ENCODE measurements at regions not wholly inside any gene's neighbourhood (a gene's known extent, or its start where the extent isn't known, plus 50 kb on each side); places are given as distances from the start of the nearest gene placed in this dataset.
A peak's percentile ranks its signal among the peaks of the same experiment; 100 is the strongest.

DNA sequence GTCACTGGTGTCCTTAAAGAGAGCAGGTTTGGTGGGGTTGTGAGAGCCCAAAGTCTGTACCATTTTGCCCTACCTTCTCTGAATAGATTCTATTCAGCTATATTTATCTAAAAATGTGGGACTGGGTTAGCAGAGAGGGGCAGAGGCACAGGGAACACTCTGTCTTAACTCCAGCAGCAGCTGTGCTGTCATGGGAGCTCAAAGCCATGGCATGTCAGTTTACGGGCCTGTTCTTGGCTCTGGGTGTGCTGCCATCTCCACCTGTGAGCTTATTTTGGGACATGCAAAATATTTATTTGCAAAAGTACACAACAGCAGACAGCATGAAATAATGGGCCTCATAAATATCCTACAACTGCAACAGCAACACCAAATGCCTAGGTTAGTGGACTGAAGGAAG, 129.6 kb upstream of the KCTD1 start:
- Mint-ChIP-seq H3K4me3 (ENCODE audit: low read depth, unreplicated experiment) (no peak overlapping the region), H3K9me3 (ENCODE audit: low read depth, unreplicated experiment) (no peaks in the 10 kb centered on the region), H3K27me3 (ENCODE audit: unreplicated experiment) (peaks cover 14% of the 10 kb centered on the region), H3K36me3 (ENCODE audit: insufficient read depth, unreplicated experiment) (no peaks in the 10 kb centered on the region), H3K27ac (ENCODE audit: unreplicated experiment) (no peak overlapping the region), H3K4me1 (ENCODE audit: low read depth, unreplicated experiment) (no peaks in the 10 kb centered on the region)
- intact Hi-C loops (cut with micrococcal nuclease; ENCODE audit: unreplicated experiment), result no loop called here
- no TSS peak for BruUV-seq (replicated peaks)
- TF ChIP-seq, protein P1, sequence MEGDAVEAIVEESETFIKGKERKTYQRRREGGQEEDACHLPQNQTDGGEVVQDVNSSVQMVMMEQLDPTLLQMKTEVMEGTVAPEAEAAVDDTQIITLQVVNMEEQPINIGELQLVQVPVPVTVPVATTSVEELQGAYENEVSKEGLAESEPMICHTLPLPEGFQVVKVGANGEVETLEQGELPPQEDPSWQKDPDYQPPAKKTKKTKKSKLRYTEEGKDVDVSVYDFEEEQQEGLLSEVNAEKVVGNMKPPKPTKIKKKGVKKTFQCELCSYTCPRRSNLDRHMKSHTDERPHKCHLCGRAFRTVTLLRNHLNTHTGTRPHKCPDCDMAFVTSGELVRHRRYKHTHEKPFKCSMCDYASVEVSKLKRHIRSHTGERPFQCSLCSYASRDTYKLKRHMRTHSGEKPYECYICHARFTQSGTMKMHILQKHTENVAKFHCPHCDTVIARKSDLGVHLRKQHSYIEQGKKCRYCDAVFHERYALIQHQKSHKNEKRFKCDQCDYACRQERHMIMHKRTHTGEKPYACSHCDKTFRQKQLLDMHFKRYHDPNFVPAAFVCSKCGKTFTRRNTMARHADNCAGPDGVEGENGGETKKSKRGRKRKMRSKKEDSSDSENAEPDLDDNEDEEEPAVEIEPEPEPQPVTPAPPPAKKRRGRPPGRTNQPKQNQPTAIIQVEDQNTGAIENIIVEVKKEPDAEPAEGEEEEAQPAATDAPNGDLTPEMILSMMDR (IDR thresholded peaks at IDR 0.05; ENCODE audit: unreplicated experiment), result no peak
- DNase-seq, result no peak
- CTCF ChIA-PET, result interaction anchor here (0.6 to 1.3 kb wide), 2 partner anchors 21 to 1949 kb away, joined by 3 to 6 read pairs; no protein-coding TSS in a partner anchor

DNA sequence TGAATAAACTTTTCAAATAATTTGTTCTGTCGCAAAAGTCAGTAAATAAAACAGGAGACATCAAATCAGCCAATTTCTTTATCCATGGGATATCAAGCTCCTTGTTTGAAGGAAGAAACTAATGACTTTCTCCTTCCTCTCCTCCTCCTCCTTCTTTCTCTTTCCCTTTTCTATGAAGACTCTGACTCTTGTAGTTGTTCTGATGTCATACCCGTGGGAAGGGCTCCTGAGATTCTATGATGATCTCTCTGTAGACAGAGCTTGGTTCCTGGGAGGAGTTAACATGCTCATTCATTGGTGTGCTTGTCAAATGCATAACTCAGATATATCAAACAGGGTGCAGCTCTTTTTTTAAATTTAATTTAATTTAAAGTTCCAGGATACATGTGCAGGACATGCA, 118.7 kb upstream of the KCTD1 start:
- BruUV-seq (replicated peaks), result no TSS peak
- no peak for DNase-seq
- Mint-ChIP-seq H3K4me1 (ENCODE audit: low read depth, unreplicated experiment) (no peaks in the 10 kb centered on the region), H3K27me3 (ENCODE audit: unreplicated experiment) (peaks cover 52% of the 10 kb centered on the region), H3K27ac (ENCODE audit: unreplicated experiment) (no peak overlapping the region), H3K9me3 (ENCODE audit: low read depth, unreplicated experiment) (no peaks in the 10 kb centered on the region), H3K36me3 (ENCODE audit: insufficient read depth, unreplicated experiment) (no peaks in the 10 kb centered on the region), H3K4me3 (ENCODE audit: low read depth, unreplicated experiment) (no peak overlapping the region)
- intact Hi-C loops (cut with micrococcal nuclease; ENCODE audit: unreplicated experiment), result no loop called here
- CTCF ChIA-PET, result no interaction called here
- TF ChIP-seq, protein P1 (IDR thresholded peaks at IDR 0.05; ENCODE audit: unreplicated experiment), result no peak

DNA sequence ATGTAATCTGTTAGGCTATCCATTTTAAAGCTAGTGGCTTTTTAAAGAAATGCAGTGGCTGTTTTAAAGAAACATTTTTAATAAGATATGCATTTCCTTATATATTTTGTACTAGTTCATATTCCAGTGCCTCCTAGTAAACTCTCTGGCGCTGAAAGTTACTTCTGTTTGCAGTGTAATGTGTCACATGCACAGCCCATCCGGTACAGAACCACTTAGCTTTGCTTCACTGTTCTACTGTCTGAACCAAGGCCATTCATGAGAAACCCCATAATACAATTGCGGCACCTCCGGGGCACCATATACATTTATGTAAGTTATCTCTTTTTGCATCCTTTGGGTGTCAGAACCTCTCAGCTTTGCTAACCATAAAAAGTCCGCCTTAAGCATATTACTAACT, 114.6 kb upstream of the KCTD1 start:
- no peak overlapping the region for H3K27ac Mint-ChIP-seq (ENCODE audit: unreplicated experiment)
- TF ChIP-seq, protein P1 (IDR thresholded peaks at IDR 0.05; ENCODE audit: unreplicated experiment), result no peak
- peaks cover 53% of the 10 kb centered on the region for H3K27me3 Mint-ChIP-seq (ENCODE audit: unreplicated experiment)
- H3K4me1 Mint-ChIP-seq (ENCODE audit: low read depth, unreplicated experiment), result peaks cover 10% of the 10 kb centered on the region
- CTCF ChIA-PET, result no interaction called here
- H3K36me3 Mint-ChIP-seq (ENCODE audit: insufficient read depth, unreplicated experiment), result peaks cover 6% of the 10 kb centered on the region
- BruUV-seq (replicated peaks), result no TSS peak
- intact Hi-C loops (cut with micrococcal nuclease; ENCODE audit: unreplicated experiment), result loop anchor here (1.0 kb wide), 1 partner anchor 17 kb away; no protein-coding TSS in a partner anchor
- H3K9me3 Mint-ChIP-seq (ENCODE audit: low read depth, unreplicated experiment), result no peaks in the 10 kb centered on the region
- no peak for DNase-seq
- H3K4me3 Mint-ChIP-seq (ENCODE audit: low read depth, unreplicated experiment), result no peak overlapping the region

DNA sequence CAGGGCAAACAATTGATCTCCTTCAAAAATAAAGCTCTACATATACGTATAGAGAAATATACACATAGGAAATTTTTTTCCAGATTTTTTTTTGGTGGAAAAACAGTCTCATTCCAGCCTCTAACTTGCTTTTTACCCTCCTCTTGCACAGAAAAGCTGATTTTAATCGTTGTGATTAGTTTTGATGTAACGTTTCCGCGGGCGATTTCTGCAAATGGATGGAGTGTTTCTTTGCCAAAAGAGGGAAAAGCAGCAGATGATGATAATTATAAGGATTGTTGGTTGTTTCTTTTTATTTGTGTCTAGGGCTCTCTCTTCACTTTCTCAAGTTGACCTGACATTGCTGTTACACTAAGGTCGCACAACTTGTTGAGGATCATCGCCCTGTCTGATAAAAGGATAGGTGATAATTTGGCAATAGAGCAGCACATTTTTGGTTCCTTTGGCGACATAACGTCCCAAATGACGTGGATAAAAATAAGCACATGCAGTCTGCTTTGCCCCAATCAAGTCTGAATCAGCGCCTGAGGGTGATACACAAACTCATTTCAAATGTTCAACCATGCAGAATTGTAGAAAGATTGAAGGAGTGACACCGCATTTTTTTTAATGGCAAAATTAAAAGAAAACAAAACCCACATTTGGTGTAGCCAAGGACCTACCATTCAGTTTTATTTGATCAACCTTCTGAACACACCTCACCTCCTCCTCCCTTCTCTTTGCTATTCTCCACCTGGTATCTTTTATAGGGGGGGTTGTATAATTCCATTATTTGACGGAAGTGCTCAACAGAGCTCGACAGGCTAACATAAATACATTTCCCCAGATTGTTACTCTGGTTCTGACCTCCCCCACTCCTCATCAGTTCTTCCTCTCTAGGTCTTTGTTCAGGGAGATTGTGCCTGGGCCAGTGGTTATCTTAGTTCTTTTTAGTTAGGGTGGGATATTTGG, 109.6 kb upstream of the KCTD1 start:
- Mint-ChIP-seq H3K36me3 (ENCODE audit: insufficient read depth, unreplicated experiment) (peaks cover 27% of the 10 kb centered on the region), H3K27me3 (ENCODE audit: unreplicated experiment) (peaks cover 21% of the 10 kb centered on the region), H3K4me1 (ENCODE audit: low read depth, unreplicated experiment) (peaks cover 31% of the 10 kb centered on the region), H3K9me3 (ENCODE audit: low read depth, unreplicated experiment) (no peaks in the 10 kb centered on the region), H3K4me3 (ENCODE audit: low read depth, unreplicated experiment) (peak overlapping the region; percentile 86), H3K27ac (ENCODE audit: unreplicated experiment) (peak overlapping the region; percentile 74)
- TF ChIP-seq, protein P1 (IDR thresholded peaks at IDR 0.05; ENCODE audit: unreplicated experiment), result no peak
- no peak for DNase-seq
- CTCF ChIA-PET, result interaction anchor here (0.6 to 1.8 kb wide), 4 partner anchors 12 to 177 kb away, joined by 3 to 6 read pairs (median 3); partner anchors contain the start of gene KCTD1
- no TSS peak for BruUV-seq (replicated peaks)
- intact Hi-C loops (cut with micrococcal nuclease; ENCODE audit: unreplicated experiment), result loop anchor here (2.0 to 5.0 kb wide), 2 partner anchors 99 to 351 kb away; no protein-coding TSS in a partner anchor
